Stimulated activated CD4-positive, alpha-beta T cell treated with anti-CD3 and anti-CD28 coated beads, Interleukin-15, amount 100 ng/mL, for 24 hours (primary cell): ENCODE measurements at regions not wholly inside any gene's neighbourhood (a gene's known extent, or its start where the extent isn't known, plus 50 kb on each side); places are given as distances from the start of the nearest gene placed in this dataset.
"Not testable (repeated sequence)": the region's sequence is repeated elsewhere in the genome, so short reads cannot be mapped to it uniquely, and the experiment has no call there.

ENCODE experiments used
- DNase-seq: peaks from one replicate; pipeline ENCODE4 v3.0.0-alpha.2; 2020

GRCh38 chr6:9040718-9041117 lies 605.4 kb upstream of the SLC35B3 start:
- DNase-seq: no peak

GRCh38 chr6:9039258-9039657 lies 603.9 kb upstream of the SLC35B3 start:
- no peak for DNase-seq

GRCh38 chr6:9028086-9028485 lies 592.7 kb upstream of the SLC35B3 start:
- no peak for DNase-seq

- no peak for DNase-seq
These were observed 590.5 kb upstream of the SLC35B3 start for GRCh38 chr6:9025796-9026394.

- DNase-seq: no peak
These were observed 589.9 kb upstream of the SLC35B3 start for GRCh38 chr6:9025228-9025627.

- not testable (repeated sequence) for DNase-seq
These were observed 588.9 kb upstream of the SLC35B3 start for GRCh38 chr6:9024246-9024645.

- no peak for DNase-seq
These were observed 584.7 kb upstream of the SLC35B3 start for GRCh38 chr6:9020001-9020400.

- no peak for DNase-seq
These were observed 574.6 kb upstream of the SLC35B3 start for GRCh38 chr6:9009931-9010330.

GRCh38 chr6:9007027-9007426 lies 571.7 kb upstream of the SLC35B3 start:
- no peak for DNase-seq

GRCh38 chr6:9002833-9003232 lies 567.5 kb upstream of the SLC35B3 start:
- no peak for DNase-seq

GRCh38 chr6:8995156-8995555 lies 559.8 kb upstream of the SLC35B3 start:
- no peak for DNase-seq

GRCh38 chr6:8993111-8993510 lies 557.8 kb upstream of the SLC35B3 start:
- DNase-seq: no peak

GRCh38 chr6:8991844-8992243 lies 556.5 kb upstream of the SLC35B3 start:
- DNase-seq: no peak

- DNase-seq: no peak
These were observed 554.7 kb upstream of the SLC35B3 start for GRCh38 chr6:8990075-8990474.

- peak; percentile 59 for DNase-seq
These were observed 547.9 kb upstream of the SLC35B3 start for GRCh38 chr6:8983202-8983688.

GRCh38 chr6:8982668-8983067 lies 547.3 kb upstream of the SLC35B3 start:
- no peak for DNase-seq

- no peak for DNase-seq
These were observed 538.0 kb upstream of the SLC35B3 start for GRCh38 chr6:8973395-8973794.

- DNase-seq: no peak
These were observed 534.4 kb upstream of the SLC35B3 start for GRCh38 chr6:8969747-8970146.

- no peak for DNase-seq
These were observed 523.7 kb upstream of the SLC35B3 start for GRCh38 chr6:8958894-8959511.

- no peak for DNase-seq
These were observed 518.0 kb upstream of the SLC35B3 start for GRCh38 chr6:8953310-8953709.

GRCh38 chr6:8948733-8949132 lies 513.4 kb upstream of the SLC35B3 start:
- DNase-seq: no peak

GRCh38 chr6:8947900-8948299 lies 512.6 kb upstream of the SLC35B3 start:
- DNase-seq: no peak

- DNase-seq: no peak
These were observed 509.2 kb upstream of the SLC35B3 start for GRCh38 chr6:8944548-8944947.

GRCh38 chr6:8943073-8943472 lies 507.7 kb upstream of the SLC35B3 start:
- DNase-seq: no peak

- DNase-seq: no peak
These were observed 506.2 kb upstream of the SLC35B3 start for GRCh38 chr6:8941577-8941976.
